ENCODE measurements at regions not wholly inside any gene's neighbourhood (a gene's known extent, or its start where the extent isn't known, plus 50 kb on each side); places are given as distances from the start of the nearest gene placed in this dataset.
"Not testable (repeated sequence)": the region's sequence is repeated elsewhere in the genome, so short reads cannot be mapped to it uniquely, and the experiment has no call there.

GRCh38 chr18:25497151-25497794 lies 145.3 kb upstream of the ZNF521 start:
- Histone ChIP-seq H3K27ac (no peak overlapping the region), H3K4me3 (no peak overlapping the region)
- DNase-seq (ENCODE audit: low spot score) = no peak
- TF ChIP-seq CTCF (IDR thresholded peaks at IDR 0.05) = no peak

GRCh38 chr18:25496544-25496943 lies 144.6 kb upstream of the ZNF521 start:
- DNase-seq (ENCODE audit: low spot score) = no peak
- TF ChIP-seq CTCF (IDR thresholded peaks at IDR 0.05) = no peak
- H3K4me3 ChIP-seq = no peak overlapping the region
- no peak overlapping the region for H3K27ac ChIP-seq

DNA sequence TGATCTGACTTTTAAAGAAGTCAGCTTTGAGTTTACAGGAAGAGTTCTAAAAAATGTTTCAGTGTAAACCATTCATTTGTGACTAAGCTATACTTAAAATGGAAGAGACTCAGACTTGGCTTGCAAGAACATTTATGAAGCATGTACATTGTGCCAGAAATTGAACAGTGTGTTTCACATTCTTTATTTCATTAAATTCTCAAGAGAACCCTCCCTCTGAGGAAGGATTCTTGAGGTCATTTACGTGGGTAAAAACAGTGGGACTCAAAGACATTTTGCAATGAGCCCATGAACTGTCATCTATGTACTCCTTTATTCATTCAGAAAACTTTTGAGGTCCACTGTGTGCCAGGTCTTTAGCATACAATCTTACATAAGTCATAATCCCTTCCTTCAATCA lies 143.6 kb upstream of the ZNF521 start:
- DNase-seq (ENCODE audit: low spot score) = no peak
- Histone ChIP-seq H3K4me3 (no peak overlapping the region), H3K27ac (no peak overlapping the region)
- no peak for TF ChIP-seq CTCF (IDR thresholded peaks at IDR 0.05)

DNA sequence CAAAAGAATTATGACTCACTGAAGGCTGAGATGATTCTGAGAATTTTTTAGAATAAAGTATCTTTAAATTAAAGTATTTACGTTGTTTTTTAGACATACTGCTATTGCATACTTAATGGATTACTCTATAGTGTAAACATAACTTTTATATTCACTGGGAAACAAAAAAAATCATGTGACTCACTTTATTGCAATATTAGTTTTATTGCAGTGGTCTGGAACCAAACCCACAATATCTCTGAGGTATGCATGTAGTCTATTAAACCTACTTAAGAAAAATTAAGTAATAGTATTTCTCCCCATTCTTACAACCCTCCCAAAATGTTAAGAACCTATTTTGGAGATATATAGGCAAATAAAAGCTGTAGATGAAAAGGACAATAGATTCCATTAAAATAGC lies 142.9 kb upstream of the ZNF521 start:
- H3K4me3 ChIP-seq = no peak overlapping the region
- TF ChIP-seq CTCF (IDR thresholded peaks at IDR 0.05) = no peak
- no peak overlapping the region for H3K27ac ChIP-seq
- DNase-seq (ENCODE audit: low spot score) = no peak

GRCh38 chr18:25493401-25493800 lies 141.4 kb upstream of the ZNF521 start:
- H3K4me3 ChIP-seq = no peak overlapping the region
- H3K27ac ChIP-seq = no peak overlapping the region
- no peak for DNase-seq (ENCODE audit: low spot score)
- no peak for TF ChIP-seq CTCF (IDR thresholded peaks at IDR 0.05)

- Histone ChIP-seq H3K27ac (no peak overlapping the region), H3K4me3 (no peak overlapping the region)
- TF ChIP-seq CTCF (IDR thresholded peaks at IDR 0.05) = no peak
- DNase-seq (ENCODE audit: low spot score) = no peak
These were observed 138.3 kb upstream of the ZNF521 start for GRCh38 chr18:25490316-25490715.

GRCh38 chr18:25473008-25473407 lies 121.0 kb upstream of the ZNF521 start:
- no peak for TF ChIP-seq CTCF (IDR thresholded peaks at IDR 0.05)
- DNase-seq (ENCODE audit: low spot score) = no peak
- no peak overlapping the region for H3K4me3 ChIP-seq
- H3K27ac ChIP-seq = no peak overlapping the region

- not testable (repeated sequence) for H3K4me3 ChIP-seq; DNase-seq (ENCODE audit: low spot score); H3K27ac ChIP-seq
These were observed 119.0 kb upstream of the ZNF521 start for GRCh38 chr18:25470756-25471524.
